Dedifferentiated amniotic fluid mesenchymal stem cell (primary cell): ENCODE measurements at regions not wholly inside any gene's neighbourhood (a gene's known extent, or its start where the extent isn't known, plus 50 kb on each side); places are given as distances from the start of the nearest gene placed in this dataset.

Source experiments
- DNase-seq: peaks from one replicate; pipeline ENCODE4 v3.0.0-alpha.2; 2016; ENCODE audit errors: extremely low spot score

- DNase-seq = no peak
Measured at GRCh38 chr10:129140921-129141885, 325.8 kb upstream of the MGMT start.

- DNase-seq = no peak
Measured at GRCh38 chr10:129151281-129151680, 315.8 kb upstream of the MGMT start.

- DNase-seq = no peak
Measured at GRCh38 chr10:129156406-129156805, 310.6 kb upstream of the MGMT start.

- no peak for DNase-seq
Measured at GRCh38 chr10:129157185-129157584, 309.9 kb upstream of the MGMT start.

GRCh38 chr10:129161150-129161549 lies 305.9 kb upstream of the MGMT start:
- no peak for DNase-seq

- DNase-seq = no peak
Measured at GRCh38 chr10:129163531-129163930, 303.5 kb upstream of the MGMT start.

GRCh38 chr10:129165076-129165720 lies 301.8 kb upstream of the MGMT start:
- DNase-seq = no peak

GRCh38 chr10:129165770-129166169 lies 301.3 kb upstream of the MGMT start:
- DNase-seq = no peak

GRCh38 chr10:129168660-129169059 lies 298.4 kb upstream of the MGMT start:
- DNase-seq = no peak

GRCh38 chr10:129169115-129169514 lies 297.9 kb upstream of the MGMT start:
- DNase-seq = no peak

- no peak for DNase-seq
Measured at GRCh38 chr10:129170812-129171211, 296.2 kb upstream of the MGMT start.

- DNase-seq = no peak
Measured at GRCh38 chr10:129171812-129172211, 295.2 kb upstream of the MGMT start.

GRCh38 chr10:129174232-129175014 lies 292.6 kb upstream of the MGMT start:
- no peak for DNase-seq

- no peak for DNase-seq
Measured at GRCh38 chr10:129179245-129179971, 287.6 kb upstream of the MGMT start.

GRCh38 chr10:129179972-129180678 lies 286.9 kb upstream of the MGMT start:
- DNase-seq = no peak

- no peak for DNase-seq
Measured at GRCh38 chr10:129184196-129184595, 282.8 kb upstream of the MGMT start.

- DNase-seq = no peak
Measured at GRCh38 chr10:129187331-129187730, 279.7 kb upstream of the MGMT start.

GRCh38 chr10:129191797-129192196 lies 275.2 kb upstream of the MGMT start:
- DNase-seq = no peak

- no peak for DNase-seq
Measured at GRCh38 chr10:129192344-129193128, 274.5 kb upstream of the MGMT start.

- no peak for DNase-seq
Measured at GRCh38 chr10:129193148-129193547, 273.9 kb upstream of the MGMT start.
